SHP77 (cell line): ENCODE measurements at regions not wholly inside any gene's neighbourhood (a gene's known extent, or its start where the extent isn't known, plus 50 kb on each side); places are given as distances from the start of the nearest gene placed in this dataset.
"Not testable (repeated sequence)": the region's sequence is repeated elsewhere in the genome, so short reads cannot be mapped to it uniquely, and the experiment has no call there.

ENCODE experiments used
- DNase-seq, 2 experiments: peaks; one replicate each; lab custom pipeline; 2025; lab: John Stamatoyannopoulos, UW

- no peak for DNase-seq
These were observed 138.0 kb upstream of the TOP1 start for GRCh38 chr20:40890635-40891034.

DNA sequence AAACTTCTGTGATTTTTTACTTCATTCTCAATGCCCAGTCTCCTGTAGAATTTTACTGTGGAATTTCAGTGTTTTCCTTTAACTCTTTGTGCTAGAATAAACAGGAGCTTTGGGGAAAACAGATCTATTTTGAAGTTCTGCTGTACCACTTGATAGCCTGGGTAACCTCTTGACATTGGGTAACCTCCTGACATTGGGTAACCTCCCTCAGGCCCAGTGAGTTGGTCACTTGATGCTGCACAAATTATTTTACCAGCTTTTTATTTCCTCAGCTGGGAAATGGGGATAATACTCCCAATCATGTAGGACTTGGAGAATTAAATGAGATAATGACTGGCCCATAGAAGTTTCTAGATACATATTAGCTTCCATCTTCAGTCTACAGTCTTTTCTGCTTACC, 137.3 kb upstream of the TOP1 start:
- DNase-seq: no peak

GRCh38 chr20:40892642-40893041, 136.0 kb upstream of the TOP1 start:
- DNase-seq: no peak

GRCh38 chr20:40893610-40894236, 134.9 kb upstream of the TOP1 start:
- no peak for DNase-seq

DNA sequence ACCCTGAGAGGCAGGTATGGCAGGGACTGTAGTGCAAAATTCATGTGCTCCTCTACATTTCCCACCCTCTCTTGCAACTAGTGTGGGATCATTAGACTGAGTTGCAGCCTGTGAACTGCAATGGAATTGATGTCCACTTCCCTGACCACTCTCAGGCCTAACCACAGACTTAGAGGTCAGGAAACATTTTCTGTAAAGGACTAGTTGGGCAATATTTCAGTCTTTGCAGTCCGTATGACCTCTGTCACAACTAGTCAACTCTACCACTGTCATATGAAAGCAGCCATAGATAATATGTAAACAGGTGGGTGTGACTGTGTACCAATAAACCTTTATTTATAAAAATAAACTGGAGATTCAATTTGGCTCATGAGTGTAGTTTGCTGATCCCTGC, 134.4 kb upstream of the TOP1 start:
- DNase-seq: no peak

DNA sequence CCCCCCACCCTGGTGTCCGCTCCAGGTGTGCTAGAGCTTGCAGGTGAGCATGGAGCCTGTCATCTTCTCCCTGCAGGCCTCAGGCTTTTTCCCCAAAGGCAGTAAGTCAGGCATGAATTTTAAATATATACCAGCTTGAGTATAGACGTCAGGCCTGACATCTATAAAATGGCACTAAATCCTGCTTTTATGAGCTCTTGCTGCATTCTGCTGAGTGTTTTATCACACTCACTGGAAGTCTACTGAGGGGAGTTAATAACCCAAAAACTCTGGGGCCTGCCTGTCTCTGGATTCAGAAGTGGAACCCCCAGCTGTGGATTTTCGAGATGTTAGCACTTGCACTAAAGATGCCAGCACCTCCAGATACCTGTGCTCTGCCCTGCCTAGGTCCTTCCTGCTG, 133.4 kb upstream of the TOP1 start:
- no peak for DNase-seq

DNA sequence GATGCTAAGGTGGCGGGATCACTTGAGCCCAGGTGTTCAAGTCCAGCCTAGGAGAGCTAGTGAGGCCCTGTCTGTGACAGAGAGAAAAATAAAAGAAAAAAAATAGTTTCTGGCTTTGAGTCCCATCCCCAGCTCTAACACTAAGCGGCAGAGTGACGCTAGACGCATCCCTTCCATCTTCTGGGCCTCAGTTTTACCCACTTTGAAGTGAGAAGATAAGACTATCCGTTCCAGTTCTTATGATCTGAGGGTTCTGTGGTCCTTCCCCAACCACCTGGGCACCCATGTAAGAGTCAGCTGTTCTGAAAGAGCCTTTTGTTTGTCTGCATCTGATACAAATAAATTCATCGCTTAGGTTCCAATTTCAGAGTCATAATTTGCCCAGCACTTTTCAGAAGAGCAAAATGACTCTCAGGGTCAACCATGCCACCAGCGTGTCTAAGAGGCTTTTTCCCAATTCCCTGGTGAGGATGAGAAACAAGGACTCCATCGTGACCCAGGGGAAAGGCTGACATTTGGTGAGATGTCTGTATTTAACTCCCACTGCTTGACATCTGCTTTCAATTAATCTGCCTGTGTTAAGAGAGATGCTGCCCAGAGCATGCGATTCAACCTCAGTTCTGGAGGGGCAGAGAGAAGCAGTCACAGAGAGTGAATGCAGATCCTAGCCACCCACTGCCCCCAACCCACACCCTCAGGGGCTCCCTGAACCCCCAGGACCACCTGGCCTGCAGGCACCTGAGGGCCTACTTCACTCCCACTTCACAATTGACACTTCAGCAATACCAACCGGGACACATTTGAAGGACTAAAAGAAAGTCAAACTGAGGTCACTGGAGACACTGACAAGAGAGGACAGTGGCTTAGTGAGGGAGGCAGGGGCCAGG, 131.6 kb upstream of the TOP1 start:
- no peak for DNase-seq

- no peak for DNase-seq
These were observed 129.3 kb upstream of the TOP1 start for GRCh38 chr20:40899344-40899743.

- DNase-seq: no peak
These were observed 127.9 kb upstream of the TOP1 start for GRCh38 chr20:40900666-40901215.

GRCh38 chr20:40902661-40903060, 126.0 kb upstream of the TOP1 start:
- DNase-seq: no peak

DNA sequence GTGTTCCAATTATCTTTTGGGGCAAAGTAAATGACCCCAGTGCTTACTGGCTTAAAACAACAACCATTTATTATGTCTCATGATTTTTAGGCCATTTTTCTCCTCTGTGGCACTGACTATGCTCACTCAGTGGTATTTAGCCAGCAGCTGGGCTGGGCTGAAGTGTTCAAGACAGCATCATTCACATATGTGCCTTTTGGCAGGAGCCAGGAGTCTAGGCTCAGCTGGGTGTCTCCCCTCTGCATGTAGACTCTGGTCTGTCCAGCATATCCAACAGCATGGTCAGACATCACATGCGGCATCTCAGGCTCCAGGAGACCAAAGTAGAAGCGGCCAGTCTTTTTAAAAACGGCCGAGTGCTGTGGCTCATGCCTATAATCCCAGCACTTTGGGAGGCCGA, 120.3 kb upstream of the TOP1 start:
- no peak for DNase-seq

DNA sequence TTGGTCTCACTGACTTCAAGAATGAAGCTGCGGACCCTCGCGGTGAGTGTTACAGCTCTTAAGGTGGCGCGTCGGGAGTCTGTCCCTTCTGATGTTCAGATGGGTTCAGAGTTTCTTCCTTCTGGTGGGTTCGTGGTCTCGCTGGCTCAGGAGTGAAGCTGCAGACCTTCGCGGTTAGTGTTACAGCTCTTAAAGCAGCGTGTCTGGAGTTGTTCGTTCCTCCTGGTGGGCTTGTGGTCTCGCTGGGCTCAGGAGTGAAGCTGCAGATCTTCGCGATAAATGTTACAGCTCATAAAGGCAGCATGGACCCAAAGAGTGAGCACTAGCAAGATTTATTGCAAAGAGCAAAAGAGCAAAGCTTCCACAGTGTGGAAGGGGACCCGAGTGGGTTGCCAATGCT, 119.1 kb upstream of the TOP1 start:
- not testable (repeated sequence) for DNase-seq

DNA sequence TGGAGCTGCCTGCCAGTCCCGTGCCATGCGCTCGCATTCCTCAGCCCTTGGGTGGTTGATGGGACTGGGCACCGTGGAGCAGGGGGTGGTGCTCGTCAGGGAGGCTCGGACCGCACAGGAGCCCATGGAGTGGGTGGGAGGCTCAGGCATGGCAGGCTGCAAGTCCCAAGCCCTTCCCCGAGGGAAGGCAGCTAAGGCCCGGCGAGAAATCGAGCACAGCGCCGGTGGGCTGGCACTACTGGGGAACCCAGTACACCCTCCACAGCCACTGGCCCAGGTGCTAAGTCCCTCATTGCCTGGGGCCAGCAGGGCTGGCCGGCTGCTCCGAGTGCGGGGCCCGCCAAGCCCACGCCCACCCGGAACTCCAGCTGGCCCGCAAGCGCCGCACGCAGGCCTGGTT, 118.2 kb upstream of the TOP1 start:
- not testable (repeated sequence) for DNase-seq

GRCh38 chr20:40911152-40911551, 117.5 kb upstream of the TOP1 start:
- DNase-seq: not testable (repeated sequence)

- DNase-seq: no peak
These were observed 115.1 kb upstream of the TOP1 start for GRCh38 chr20:40913224-40914185.

DNA sequence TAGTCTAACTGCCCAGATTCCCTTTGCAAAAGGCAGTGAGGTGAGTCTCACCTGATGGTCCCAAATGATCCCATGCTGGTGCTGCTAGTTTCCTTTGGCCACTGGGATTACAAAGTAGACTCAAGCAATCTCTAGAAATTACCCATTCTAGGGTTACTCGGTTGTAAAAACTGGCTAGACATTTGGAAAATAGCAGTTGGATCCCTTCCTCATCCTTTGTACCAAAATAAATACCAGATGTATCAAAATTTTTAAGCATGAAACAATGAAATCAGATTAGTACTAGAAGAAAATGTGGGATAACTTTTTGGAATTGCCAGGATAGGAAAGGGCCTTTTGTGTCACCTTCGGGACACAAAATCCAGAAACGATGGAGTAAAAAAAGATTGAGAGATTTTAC, 112.9 kb upstream of the TOP1 start:
- DNase-seq: no peak

- DNase-seq: no peak
These were observed 112.3 kb upstream of the TOP1 start for GRCh38 chr20:40916276-40916675.

DNA sequence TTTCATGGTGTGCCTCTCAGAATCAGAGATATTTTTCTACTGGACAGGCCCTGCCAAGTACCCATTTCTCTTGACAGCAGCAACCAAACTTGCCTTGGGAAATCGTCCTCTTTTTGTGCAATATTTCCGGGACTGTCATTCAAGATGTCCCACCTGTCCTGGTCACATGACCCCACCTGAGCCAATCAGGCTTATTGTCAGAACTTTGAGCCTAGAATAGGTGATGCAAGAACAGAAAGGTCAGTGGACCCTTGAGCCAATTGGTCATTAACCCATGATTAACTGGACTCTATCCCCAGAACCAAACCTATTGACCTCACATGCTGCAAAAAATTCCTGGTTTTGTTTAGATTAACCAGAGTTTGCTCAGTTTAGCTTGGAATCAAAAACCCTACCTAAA, 108.3 kb upstream of the TOP1 start:
- no peak for DNase-seq

DNA sequence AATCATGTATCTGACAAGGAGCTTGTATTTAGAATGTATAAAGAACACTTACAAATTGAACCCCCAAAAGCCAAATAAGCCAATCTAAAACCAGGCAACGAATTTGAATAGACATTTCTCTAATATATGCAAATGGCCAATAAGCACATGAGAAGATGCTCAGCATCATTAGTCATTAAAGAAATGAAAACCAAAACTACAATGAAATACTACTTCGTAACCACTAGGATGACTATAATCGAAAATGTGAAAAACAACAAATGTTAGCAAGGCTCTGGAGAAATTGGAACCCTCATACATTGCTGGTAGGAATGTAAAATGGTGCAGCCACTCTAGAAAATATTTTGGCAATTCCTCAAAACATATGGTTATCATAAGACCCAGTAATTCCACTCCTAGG, 105.8 kb upstream of the TOP1 start:
- DNase-seq: no peak

- DNase-seq: no peak
These were observed 102.7 kb upstream of the TOP1 start for GRCh38 chr20:40925829-40926510.

- DNase-seq: no peak
These were observed 101.7 kb upstream of the TOP1 start for GRCh38 chr20:40926928-40927327.

DNA sequence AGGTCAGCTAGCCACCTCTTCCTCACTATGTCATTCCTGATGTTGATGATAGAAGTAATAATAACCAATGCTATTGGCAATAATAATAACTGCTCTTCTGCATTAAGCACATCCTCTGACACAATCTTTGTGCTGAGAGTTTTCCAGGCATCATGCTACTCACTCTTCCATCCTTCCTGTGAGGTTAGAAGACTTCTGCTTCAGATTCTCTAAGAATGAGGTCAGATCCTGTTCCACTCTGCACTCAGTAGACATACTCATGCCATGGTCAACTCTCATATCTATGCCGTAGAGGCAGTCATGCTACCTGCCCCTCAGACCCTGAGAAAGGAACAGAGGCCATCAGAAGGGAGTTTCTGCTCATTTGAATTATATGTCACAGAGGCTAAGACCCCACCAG, 98.1 kb upstream of the TOP1 start:
- no peak for DNase-seq
